HepG2 (cell line): ENCODE measurements at regions not wholly inside any gene's neighbourhood (a gene's known extent, or its start where the extent isn't known, plus 50 kb on each side); places are given as distances from the start of the nearest gene placed in this dataset.

ENCODE experiments used
- ATAC-seq: fragments of 200-7000 bp; cut with Tn5 transposase; 3 replicates; pipeline ENCODE4 v1.9.1; 2020; ENCODE audit warnings: mild to moderate bottlenecking, moderate library complexity
- BruUV-seq: library from RNA; stranded (reverse); fragments of 400-500 nt; replicated peaks from 2 replicates; lab custom pipeline; 2021; lab: Mats Ljungman, UMichigan
- CTCF ChIA-PET: fragments of 300-600 bp; formaldehyde crosslinking; extraction: SDS; loops from one replicate; lab custom pipeline; 2021; ENCODE audit warnings: low total read pairs, inconsistent platforms, low intra/inter-chr PET ratio; lab: Yijun Ruan, JAX
- POLR2A ChIA-PET: fragments of 350-600 bp; sonication (Branson Sonifier 250); formaldehyde crosslinking; loops from one replicate; lab custom pipeline; 2020; ENCODE audit warnings: antibody characterized with exemption, inconsistent platforms; lab: Yijun Ruan, JAX
- DNase-seq: peaks from one replicate; pipeline ENCODE4 v3.0.0-alpha.2; 2015; ENCODE audit warnings: low spot score
- FAIRE-seq: peaks from 3 replicates; lab custom pipeline; 2011; peaks lifted over from hg19 to GRCh38; lab: Jason Lieb, UNC
- H2AFZ ChIP-seq: one replicate; pipeline ENCODE4 v1.6.1; 2011; ENCODE audit warnings: low read length, inconsistent platforms
- H3K27ac ChIP-seq: fragments of 300-600 bp; 3 replicates; pipeline ENCODE4 v1.8.0; 2011; ENCODE audit warnings: mixed run types, mild to moderate bottlenecking, mixed read lengths, low read length, inconsistent platforms; ENCODE audit not compliant: insufficient read depth; ENCODE audit errors: extremely low read length
- H3K27me3 ChIP-seq, 2 experiments: fragments of 200-600 bp in 1 of 2; 2 replicates in 1 of 2; 3 replicates in 1 of 2; pipeline versions ENCODE4 v1.6.0 to v1.8.0; 2011; ENCODE audit warnings: low read length in 2 of 2, mild to moderate bottlenecking in 2 of 2, moderate library complexity in 2 of 2, inconsistent platforms in 1 of 2; ENCODE audit not compliant: insufficient read depth in 2 of 2, control insufficient read depth in 1 of 2
- H3K36me3 ChIP-seq, 2 experiments: fragments of 200-600 bp in 1 of 2; replicated peaks in 1 of 2; 2 replicates in 1 of 2; 3 replicates in 1 of 2; pipeline versions ENCODE4 v1.5.1 to v1.8.0; 2011; ENCODE audit warnings: low read length in 2 of 2, inconsistent platforms in 1 of 2; ENCODE audit not compliant: insufficient read depth in 2 of 2, control insufficient read depth in 1 of 2
- H3K4me1 ChIP-seq: 2 replicates; pipeline ENCODE4 v1.5.1; 2012; ENCODE audit warnings: low read length, inconsistent platforms; ENCODE audit not compliant: insufficient read depth
- H3K4me2 ChIP-seq: 2 replicates; pipeline ENCODE4 v1.6.0; 2011; ENCODE audit warnings: low read depth, low read length, inconsistent platforms
- H3K4me3 ChIP-seq, 3 experiments: fragments of 200-600 bp in 1 of 3; sonication (generic), shearing (Covaris generic) in 1 of 3; replicated peaks in 1 of 3; 2 replicates each; pipeline ENCODE4 v1.5.1; 2011 to 2016; ENCODE audit warnings: low read length in 3 of 3, inconsistent platforms in 2 of 3, low read depth in 2 of 3, mild to moderate bottlenecking in 2 of 3, control low read depth in 1 of 3, mixed read lengths in 1 of 3; ENCODE audit not compliant: insufficient read depth in 1 of 3
- H3K79me2 ChIP-seq: one replicate; pipeline ENCODE4 v1.6.1; 2011; ENCODE audit warnings: low read length, inconsistent platforms; ENCODE audit not compliant: insufficient read depth
- H3K9ac ChIP-seq: 2 replicates; pipeline ENCODE4 v1.6.0; 2011; ENCODE audit warnings: mild to moderate bottlenecking, low read depth, low read length, inconsistent platforms; ENCODE audit not compliant: insufficient read depth
- H3K9me3 ChIP-seq: 2 replicates; pipeline ENCODE4 v1.5.1; 2012; ENCODE audit warnings: mild to moderate bottlenecking, low read length
- H4K20me1 ChIP-seq: 2 replicates; pipeline ENCODE4 v1.6.0; 2011; ENCODE audit warnings: inconsistent platforms, mild to moderate bottlenecking, low read length, moderate library complexity; ENCODE audit not compliant: insufficient read depth
- CBX2 ChIP-seq, 2 experiments: fragments of 200-600 bp in 1 of 2; sonication (generic); formaldehyde crosslinking in 1 of 2; IDR thresholded peaks; 2 replicates each; pipeline versions ENCODE4 v1.7.0 to v1.8.1; 2018 to 2022; ENCODE audit warnings: low read depth in 2 of 2, low read length in 1 of 2, mild to moderate bottlenecking in 1 of 2, missing genetic modification reagents in 1 of 2
- HNF4A ChIP-seq: sonication (generic); formaldehyde crosslinking; IDR thresholded peaks from 2 replicates; pipeline ENCODE4 v1.4.0; 2020; ENCODE audit warnings: missing genetic modification reagents
- JUNB ChIP-seq: sonication (generic); formaldehyde crosslinking; IDR thresholded peaks from 2 replicates; pipeline ENCODE4 v1.8.0; 2022; ENCODE audit warnings: missing genetic modification reagents, mild to moderate bottlenecking, borderline replicate concordance
- KMT2B ChIP-seq: IDR thresholded peaks from 2 replicates; pipeline ENCODE4 v1.6.1; 2016; ENCODE audit warnings: missing genetic modification reagents, missing compliant biosample characterization
- MATR3 ChIP-seq: sonication (generic); formaldehyde crosslinking; IDR thresholded peaks from 2 replicates; pipeline ENCODE4 v1.4.0; 2020; ENCODE audit warnings: missing genetic modification reagents
- SP140L ChIP-seq: sonication (generic); formaldehyde crosslinking; IDR thresholded peaks from 2 replicates; pipeline ENCODE4 v1.4.0; 2020; ENCODE audit warnings: missing genetic modification reagents, borderline replicate concordance
- ZNF264 ChIP-seq: sonication (generic); formaldehyde crosslinking; IDR thresholded peaks from 2 replicates; pipeline ENCODE4 v1.4.0; 2020; ENCODE audit warnings: missing genetic modification reagents
- ZNF563 ChIP-seq: sonication (generic); formaldehyde crosslinking; IDR thresholded peaks from 2 replicates; pipeline ENCODE4 v1.8.0; 2022; ENCODE audit warnings: mild to moderate bottlenecking, moderate library complexity, missing genetic modification reagents
- in situ Hi-C: cut with HindIII; loops from 2 replicates; pipeline ENCODE4 v1.10.0; 2017; ENCODE audit warnings: low pct_unique_long_range_greater_than_20kb; ENCODE audit not compliant: extremely low pct_ligation_motif_present
- intact Hi-C: fragments of 100-400 bp; cut with micrococcal nuclease; formaldehyde crosslinking; loops from one replicate; pipeline ENCODE4 v1.10.0; 2022; ENCODE audit not compliant: unreplicated experiment
- TF ChIP-seq, protein P1 (sequence below): sonication (generic); formaldehyde crosslinking; IDR thresholded peaks from 2 replicates; pipeline ENCODE4 v1.4.0; 2020; ENCODE audit warnings: low read depth, missing genetic modification reagents
- TF ChIP-seq, protein P2 (sequence below): sonication (generic); formaldehyde crosslinking; IDR thresholded peaks from 2 replicates; pipeline ENCODE4 v1.5.0; 2020; ENCODE audit warnings: mild to moderate bottlenecking, missing genetic modification reagents
- TF ChIP-seq, protein P3 (sequence below): sonication (generic); formaldehyde crosslinking; IDR thresholded peaks from 2 replicates; pipeline ENCODE4 v1.4.0; 2020; ENCODE audit warnings: missing genetic modification reagents
- TF ChIP-seq, protein P4 (sequence below), 2 experiments: sonication (generic) in 1 of 2; formaldehyde crosslinking in 1 of 2; IDR thresholded peaks; 2 replicates each; pipeline versions ENCODE4 v1.5.1 to v1.6.1; 2011 to 2020; ENCODE audit warnings: borderline replicate concordance in 1 of 2, low read depth in 1 of 2, low read length in 1 of 2, mild to moderate bottlenecking in 1 of 2, missing genetic modification reagents in 1 of 2, moderate library complexity in 1 of 2

DNA sequence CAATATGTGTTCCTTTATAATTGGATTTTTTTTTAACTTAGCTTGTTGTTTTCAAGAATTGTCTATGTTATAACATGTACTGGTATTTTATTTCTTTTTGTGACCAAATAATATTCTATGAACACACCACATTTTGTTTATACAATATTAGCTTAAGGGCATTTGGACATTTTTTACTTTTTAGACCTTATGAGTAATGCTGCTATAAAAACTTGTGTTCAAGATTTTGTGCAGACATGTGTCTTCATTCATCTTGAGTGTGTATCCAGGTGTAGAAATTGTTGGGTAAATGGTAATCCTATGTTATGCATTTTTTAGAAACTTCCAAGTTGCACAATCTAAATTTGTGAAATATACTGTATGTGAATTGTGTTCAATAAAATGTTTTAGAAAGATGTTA, 936.7 kb downstream of the CCSER2 start:
- in situ Hi-C loops = no loop called here
- BruUV-seq = no TSS peak
- ATAC-seq = no peak

More for the DNA sequence above, 936.7 kb downstream of the CCSER2 start:
- Histone ChIP-seq H3K27me3 (no peaks in the 10 kb centered on the region), H3K4me1 (no peaks in the 10 kb centered on the region), H3K27ac (no peak overlapping the region), H3K9me3 (peaks cover 8% of the 10 kb centered on the region), H4K20me1 (no peaks in the 10 kb centered on the region), H3K9ac (no peak overlapping the region), H3K4me3 (no peak overlapping the region), H3K79me2 (no peaks in the 10 kb centered on the region), H3K36me3 (no peaks in the 10 kb centered on the region), H2AFZ (no peak overlapping the region), H3K4me2 (no peak overlapping the region)
- no peak for FAIRE-seq
- ChIA-PET CTCF (no interaction called here), POLR2A (no interaction called here)
- no peak for DNase-seq
- intact Hi-C loops = no loop called here
- TF ChIP-seq HNF4A (CRISPR knock-in tag) (no peak), KMT2B (CRISPR knock-in tag) (no peak), ZNF264 (no peak), CBX2 (IDR thresholded peaks at IDR 0.05; ENCODE audit: low read depth, low read length) (no peak), CBX2 (CRISPR knock-in tag; IDR thresholded peaks at IDR 0.05; ENCODE audit: low read depth) (no peak), SP140L (CRISPR knock-in tag) (no peak), JUNB (CRISPR knock-in tag) (no peak), MATR3 (CRISPR knock-in tag) (no peak), ZNF563 (CRISPR knock-in tag) (no peak)
- TF ChIP-seq, protein P1, sequence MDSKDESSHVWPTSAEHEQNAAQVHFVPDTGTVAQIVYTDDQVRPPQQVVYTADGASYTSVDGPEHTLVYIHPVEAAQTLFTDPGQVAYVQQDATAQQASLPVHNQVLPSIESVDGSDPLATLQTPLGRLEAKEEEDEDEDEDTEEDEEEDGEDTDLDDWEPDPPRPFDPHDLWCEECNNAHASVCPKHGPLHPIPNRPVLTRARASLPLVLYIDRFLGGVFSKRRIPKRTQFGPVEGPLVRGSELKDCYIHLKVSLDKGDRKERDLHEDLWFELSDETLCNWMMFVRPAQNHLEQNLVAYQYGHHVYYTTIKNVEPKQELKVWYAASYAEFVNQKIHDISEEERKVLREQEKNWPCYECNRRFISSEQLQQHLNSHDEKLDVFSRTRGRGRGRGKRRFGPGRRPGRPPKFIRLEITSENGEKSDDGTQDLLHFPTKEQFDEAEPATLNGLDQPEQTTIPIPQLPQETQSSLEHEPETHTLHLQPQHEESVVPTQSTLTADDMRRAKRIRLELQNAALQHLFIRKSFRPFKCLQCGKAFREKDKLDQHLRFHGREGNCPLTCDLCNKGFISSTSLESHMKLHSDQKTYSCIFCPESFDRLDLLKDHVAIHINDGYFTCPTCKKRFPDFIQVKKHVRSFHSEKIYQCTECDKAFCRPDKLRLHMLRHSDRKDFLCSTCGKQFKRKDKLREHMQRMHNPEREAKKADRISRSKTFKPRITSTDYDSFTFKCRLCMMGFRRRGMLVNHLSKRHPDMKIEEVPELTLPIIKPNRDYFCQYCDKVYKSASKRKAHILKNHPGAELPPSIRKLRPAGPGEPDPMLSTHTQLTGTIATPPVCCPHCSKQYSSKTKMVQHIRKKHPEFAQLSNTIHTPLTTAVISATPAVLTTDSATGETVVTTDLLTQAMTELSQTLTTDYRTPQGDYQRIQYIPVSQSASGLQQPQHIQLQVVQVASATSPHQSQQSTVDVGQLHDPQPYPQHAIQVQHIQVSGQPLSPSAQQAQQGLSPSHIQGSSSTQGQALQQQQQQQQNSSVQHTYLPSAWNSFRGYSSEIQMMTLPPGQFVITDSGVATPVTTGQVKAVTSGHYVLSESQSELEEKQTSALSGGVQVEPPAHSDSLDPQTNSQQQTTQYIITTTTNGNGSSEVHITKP = no peak
- TF ChIP-seq, protein P2, sequence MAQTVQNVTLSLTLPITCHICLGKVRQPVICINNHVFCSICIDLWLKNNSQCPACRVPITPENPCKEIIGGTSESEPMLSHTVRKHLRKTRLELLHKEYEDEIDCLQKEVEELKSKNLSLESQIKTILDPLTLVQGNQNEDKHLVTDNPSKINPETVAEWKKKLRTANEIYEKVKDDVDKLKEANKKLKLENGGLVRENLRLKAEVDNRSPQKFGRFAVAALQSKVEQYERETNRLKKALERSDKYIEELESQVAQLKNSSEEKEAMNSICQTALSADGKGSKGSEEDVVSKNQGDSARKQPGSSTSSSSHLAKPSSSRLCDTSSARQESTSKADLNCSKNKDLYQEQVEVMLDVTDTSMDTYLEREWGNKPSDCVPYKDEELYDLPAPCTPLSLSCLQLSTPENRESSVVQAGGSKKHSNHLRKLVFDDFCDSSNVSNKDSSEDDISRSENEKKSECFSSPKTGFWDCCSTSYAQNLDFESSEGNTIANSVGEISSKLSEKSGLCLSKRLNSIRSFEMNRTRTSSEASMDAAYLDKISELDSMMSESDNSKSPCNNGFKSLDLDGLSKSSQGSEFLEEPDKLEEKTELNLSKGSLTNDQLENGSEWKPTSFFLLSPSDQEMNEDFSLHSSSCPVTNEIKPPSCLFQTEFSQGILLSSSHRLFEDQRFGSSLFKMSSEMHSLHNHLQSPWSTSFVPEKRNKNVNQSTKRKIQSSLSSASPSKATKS (CRISPR knock-in tag) = no peak
- TF ChIP-seq, protein P3, sequence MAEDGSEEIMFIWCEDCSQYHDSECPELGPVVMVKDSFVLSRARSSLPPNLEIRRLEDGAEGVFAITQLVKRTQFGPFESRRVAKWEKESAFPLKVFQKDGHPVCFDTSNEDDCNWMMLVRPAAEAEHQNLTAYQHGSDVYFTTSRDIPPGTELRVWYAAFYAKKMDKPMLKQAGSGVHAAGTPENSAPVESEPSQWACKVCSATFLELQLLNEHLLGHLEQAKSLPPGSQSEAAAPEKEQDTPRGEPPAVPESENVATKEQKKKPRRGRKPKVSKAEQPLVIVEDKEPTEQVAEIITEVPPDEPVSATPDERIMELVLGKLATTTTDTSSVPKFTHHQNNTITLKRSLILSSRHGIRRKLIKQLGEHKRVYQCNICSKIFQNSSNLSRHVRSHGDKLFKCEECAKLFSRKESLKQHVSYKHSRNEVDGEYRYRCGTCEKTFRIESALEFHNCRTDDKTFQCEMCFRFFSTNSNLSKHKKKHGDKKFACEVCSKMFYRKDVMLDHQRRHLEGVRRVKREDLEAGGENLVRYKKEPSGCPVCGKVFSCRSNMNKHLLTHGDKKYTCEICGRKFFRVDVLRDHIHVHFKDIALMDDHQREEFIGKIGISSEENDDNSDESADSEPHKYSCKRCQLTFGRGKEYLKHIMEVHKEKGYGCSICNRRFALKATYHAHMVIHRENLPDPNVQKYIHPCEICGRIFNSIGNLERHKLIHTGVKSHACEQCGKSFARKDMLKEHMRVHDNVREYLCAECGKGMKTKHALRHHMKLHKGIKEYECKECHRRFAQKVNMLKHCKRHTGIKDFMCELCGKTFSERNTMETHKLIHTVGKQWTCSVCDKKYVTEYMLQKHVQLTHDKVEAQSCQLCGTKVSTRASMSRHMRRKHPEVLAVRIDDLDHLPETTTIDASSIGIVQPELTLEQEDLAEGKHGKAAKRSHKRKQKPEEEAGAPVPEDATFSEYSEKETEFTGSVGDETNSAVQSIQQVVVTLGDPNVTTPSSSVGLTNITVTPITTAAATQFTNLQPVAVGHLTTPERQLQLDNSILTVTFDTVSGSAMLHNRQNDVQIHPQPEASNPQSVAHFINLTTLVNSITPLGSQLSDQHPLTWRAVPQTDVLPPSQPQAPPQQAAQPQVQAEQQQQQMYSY = no peak
- TF ChIP-seq, protein P4, sequence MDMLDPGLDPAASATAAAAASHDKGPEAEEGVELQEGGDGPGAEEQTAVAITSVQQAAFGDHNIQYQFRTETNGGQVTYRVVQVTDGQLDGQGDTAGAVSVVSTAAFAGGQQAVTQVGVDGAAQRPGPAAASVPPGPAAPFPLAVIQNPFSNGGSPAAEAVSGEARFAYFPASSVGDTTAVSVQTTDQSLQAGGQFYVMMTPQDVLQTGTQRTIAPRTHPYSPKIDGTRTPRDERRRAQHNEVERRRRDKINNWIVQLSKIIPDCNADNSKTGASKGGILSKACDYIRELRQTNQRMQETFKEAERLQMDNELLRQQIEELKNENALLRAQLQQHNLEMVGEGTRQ (IDR thresholded peaks at IDR 0.05; ENCODE audit: low read depth, low read length) = no peak
- TF ChIP-seq, protein P4 (CRISPR knock-in tag; IDR thresholded peaks at IDR 0.05; ENCODE audit: borderline replicate concordance) = no peak
